Inflammatory macrophage treated with lipopolysaccharide for 4 hours (primary cell): ENCODE measurements at regions not wholly inside any gene's neighbourhood (a gene's known extent, or its start where the extent isn't known, plus 50 kb on each side); places are given as distances from the start of the nearest gene placed in this dataset.
"Not testable (repeated sequence)": the region's sequence is repeated elsewhere in the genome, so short reads cannot be mapped to it uniquely, and the experiment has no call there.

Experiments
- DNase-seq: peaks from one replicate; pipeline ENCODE4 v3.0.0-alpha.2; 2020

GRCh38 chr12:127473766-127474165, 793.2 kb upstream of the TMEM132C start:
- DNase-seq: no peak

DNA sequence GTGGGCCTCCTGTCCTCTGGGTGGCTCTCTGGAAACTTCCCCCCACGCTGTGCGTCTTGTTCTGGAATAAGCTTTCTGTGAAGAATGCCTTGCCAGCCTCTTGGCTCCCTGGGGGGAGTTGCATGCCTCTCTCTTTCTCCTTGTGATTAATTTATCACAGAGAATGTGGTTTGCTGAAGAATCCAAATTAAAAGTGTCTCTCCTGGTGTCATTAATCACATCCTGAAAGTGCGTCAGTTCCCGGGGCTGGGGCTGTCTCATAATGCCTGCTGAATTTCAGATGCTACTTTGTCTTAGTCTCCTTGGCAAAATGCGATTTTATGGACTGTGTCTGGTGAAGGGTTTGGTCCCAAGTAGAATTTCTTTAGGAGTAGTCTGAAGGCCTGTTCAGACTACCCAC, 787.7 kb upstream of the TMEM132C start:
- DNase-seq: no peak

DNA sequence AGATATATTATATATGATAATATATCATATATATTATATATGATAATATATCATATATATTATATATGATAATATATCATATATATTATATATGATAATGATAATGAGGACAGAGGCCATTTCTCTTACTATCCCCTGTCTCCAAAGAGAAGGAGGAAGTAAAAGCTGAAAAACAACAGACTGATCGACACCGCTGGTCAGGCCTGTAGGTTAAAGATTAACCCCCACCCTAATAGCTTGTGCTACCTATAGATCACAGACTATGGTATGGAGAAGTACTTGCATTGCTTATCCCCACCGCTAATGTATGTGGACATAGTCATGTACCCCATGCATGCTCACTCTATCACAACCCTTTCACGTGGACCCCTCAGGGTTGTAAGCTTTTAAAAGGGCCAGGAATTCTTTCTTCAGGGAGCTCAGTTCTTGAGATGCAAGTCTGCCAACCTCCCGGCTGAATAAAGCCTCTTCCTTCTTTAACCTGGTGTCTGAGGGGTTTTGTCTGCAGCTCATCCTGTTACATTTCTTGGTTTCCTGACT, 786.1 kb upstream of the TMEM132C start:
- no peak for DNase-seq

GRCh38 chr12:127482950-127483349, 784.0 kb upstream of the TMEM132C start:
- DNase-seq: no peak

- DNase-seq: no peak
Measured at GRCh38 chr12:127485528-127485927, 781.4 kb upstream of the TMEM132C start.

DNA sequence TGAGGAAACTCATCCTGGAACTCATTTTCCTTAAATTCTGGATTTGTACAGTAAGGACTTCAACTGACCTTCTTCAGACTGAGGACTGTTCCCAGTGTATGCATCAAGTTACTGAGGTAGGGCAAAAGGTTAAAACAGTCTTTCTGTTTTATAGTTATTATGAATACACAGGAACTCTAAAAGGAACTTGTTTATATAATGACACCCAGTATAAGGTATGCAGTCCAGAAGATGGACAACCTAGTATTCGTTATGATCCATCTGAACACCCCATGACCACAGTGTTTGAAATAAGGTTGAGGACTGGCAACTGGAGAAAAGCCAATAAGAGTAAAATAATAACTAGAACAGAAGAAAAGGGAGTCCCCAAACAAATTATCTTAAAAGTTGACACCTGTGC, 779.9 kb upstream of the TMEM132C start:
- DNase-seq: no peak

DNA sequence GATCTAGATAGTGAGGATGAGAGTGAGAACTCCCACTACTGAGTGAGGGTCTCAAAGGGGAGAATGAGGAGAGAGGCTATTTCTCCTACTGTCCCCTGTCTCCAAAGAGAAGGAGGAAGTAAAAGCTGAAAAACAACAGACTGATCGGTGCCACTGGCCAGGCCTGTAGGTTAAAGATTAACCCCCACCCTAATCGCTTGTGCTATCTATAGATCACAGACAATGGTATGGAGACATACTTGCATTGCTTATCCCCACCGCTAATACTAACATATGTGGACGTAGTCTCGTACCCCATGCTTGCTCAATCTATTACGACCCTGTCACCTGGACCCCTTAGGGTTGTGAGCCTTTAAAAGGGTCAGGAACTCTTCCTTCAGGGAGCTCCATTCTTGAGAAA, 777.9 kb upstream of the TMEM132C start:
- DNase-seq: no peak

- DNase-seq: no peak
Measured at GRCh38 chr12:127494961-127495915, 771.7 kb upstream of the TMEM132C start.

DNA sequence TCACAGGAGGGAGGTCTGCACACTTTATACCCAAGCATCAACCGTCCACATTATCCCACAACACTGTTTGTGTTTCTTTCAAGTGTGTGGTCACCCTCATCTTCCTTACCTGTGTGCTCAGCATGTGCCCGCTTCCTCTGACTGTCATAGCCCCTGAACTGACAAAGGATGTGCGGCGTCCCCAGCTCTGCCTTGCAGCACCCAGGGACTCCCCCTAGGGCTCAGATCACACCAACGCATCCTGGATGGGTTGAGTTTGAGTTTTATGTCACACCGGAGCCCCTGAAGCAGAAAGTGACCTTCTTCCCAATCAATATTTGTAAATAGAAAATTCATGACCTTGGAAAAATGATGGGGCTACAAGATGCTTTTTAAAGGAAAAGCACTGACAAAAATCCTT, 770.7 kb upstream of the TMEM132C start:
- no peak for DNase-seq

- no peak for DNase-seq
Measured at GRCh38 chr12:127500512-127501035, 766.4 kb upstream of the TMEM132C start.

DNA sequence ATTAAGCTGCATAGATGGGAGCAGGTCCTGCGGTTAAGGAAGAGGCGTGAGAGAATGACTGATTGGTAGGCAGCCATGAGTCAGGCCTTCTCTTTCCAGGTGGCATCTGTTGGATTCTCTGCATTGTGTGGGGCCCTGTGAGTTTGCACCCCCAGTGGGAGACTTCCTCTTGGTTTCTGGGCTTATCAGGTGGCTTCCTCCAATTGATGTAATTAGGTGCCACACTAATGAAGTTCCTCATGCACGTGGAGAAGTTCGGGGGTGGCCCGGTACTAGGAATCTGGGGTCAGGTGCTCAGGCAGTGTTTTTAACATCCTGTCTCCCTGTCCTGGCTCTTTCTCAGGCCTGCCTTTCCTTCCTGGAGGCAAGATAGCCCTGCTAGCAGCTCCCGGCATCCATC, 765.1 kb upstream of the TMEM132C start:
- DNase-seq: no peak

GRCh38 chr12:127503246-127503645, 763.7 kb upstream of the TMEM132C start:
- no peak for DNase-seq

GRCh38 chr12:127503996-127504395, 763.0 kb upstream of the TMEM132C start:
- not testable (repeated sequence) for DNase-seq

DNA sequence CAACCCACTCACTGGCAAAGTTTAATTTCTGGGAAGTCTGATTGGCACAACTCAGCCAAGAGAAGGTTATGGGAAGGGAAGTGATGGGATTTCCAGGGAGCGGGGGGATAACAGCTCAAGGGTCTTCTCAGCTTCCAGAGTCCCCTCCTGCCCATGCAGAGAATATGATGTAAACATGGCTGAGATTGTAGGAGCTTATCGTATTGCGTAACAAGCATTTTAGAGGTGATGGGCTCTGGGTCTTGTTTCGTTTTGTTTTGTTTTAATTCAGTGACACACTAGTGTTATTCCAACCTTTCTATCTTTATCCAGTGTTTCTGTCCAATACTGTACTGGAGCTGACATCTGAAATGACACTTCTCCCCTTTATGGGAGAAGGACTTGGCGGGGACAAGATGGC, 762.1 kb upstream of the TMEM132C start:
- no peak for DNase-seq

- DNase-seq: no peak
Measured at GRCh38 chr12:127507341-127507740, 759.6 kb upstream of the TMEM132C start.

DNA sequence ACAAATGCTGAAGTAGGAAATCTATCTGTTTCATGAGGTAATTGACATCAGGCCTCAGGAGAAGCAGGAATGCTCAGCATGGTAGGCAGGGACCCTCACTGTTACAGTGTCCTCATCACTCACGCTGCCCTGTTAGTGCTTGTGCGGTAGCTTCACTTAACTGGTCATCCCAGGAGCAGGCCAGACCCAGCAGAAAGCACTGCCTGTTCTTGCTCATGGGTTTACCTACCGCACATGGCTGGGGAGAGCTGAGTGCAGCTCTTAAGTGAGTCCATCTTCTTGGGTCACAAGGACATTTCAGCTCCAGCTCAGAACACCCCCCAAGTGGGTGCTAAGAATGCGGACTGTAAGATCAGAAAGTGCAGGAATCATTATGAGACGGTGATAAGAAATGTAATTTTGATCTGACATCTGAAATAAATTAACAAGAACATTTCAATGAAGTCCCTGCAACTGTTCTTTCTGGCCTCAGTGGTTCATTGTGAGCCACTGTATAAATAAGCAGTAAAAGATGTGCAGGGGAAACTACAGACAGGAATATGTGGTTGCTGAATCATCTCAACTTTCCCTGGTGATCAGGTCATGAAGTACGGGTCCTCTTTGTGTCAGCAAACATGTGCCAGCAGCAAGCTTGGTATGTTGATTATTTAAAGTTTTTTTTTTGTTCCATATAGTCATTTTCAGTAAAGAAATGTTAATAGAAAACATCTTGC, 757.7 kb upstream of the TMEM132C start:
- no peak for DNase-seq

DNA sequence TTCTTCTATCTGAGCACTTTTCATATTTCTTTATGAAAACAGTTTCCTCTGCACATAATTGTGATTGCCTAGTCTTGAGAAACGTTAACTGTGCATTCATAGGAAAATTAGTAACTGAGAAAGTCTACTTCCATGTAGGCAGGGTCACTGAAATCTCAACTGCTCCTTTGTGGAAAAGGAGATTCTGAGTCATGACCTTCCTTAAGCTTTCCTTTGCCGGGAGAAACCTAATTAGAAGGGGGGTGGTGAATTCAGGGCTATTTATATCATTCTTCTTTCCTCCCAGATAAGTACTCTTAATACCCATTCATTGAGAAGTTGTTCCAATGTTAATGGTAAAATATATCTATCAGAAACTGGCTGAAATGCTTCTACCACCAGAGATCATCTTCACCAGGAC, 751.0 kb upstream of the TMEM132C start:
- DNase-seq: no peak

DNA sequence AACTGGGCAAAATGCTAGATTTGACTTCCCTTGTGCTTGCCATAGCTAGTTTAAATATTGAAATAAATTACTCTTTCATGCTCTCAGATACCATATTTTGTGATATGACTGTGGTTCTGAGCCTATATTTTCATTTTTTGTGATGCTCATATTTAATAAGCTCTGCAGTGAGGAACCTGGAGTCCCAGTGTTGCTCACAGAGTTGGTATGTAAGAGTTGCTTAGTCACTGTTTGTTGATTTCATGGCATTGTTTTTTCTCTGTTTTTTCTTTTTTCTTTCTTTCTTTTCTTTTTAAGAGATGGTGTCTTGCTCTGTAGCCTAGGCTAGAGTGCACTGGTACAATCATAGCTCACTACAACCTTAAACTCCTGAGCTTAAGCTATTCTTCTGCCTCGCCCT, 750.5 kb upstream of the TMEM132C start:
- no peak for DNase-seq

GRCh38 chr12:127519779-127520178, 747.2 kb upstream of the TMEM132C start:
- no peak for DNase-seq

DNA sequence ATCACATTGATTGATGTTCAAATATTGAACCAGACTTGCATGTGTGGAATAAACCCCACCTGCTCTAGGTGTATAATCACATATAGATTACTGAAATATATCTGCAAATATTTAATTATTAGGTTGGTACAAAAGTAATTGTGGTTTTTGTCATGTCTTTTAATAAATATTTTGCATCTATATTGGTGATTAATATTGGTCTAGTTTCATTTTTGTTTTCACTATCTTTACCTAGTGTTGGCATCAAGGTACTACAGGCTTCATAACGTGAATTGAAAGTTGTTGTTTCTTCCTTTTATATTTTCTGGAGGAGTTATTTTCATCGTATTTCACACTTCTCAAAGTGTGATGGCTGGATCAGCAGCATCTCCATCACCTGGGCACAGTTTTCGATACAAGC, 740.0 kb upstream of the TMEM132C start:
- no peak for DNase-seq

- DNase-seq: no peak
Measured at GRCh38 chr12:127528551-127528950, 738.4 kb upstream of the TMEM132C start.

GRCh38 chr12:127531542-127531941, 735.4 kb upstream of the TMEM132C start:
- DNase-seq: no peak

DNA sequence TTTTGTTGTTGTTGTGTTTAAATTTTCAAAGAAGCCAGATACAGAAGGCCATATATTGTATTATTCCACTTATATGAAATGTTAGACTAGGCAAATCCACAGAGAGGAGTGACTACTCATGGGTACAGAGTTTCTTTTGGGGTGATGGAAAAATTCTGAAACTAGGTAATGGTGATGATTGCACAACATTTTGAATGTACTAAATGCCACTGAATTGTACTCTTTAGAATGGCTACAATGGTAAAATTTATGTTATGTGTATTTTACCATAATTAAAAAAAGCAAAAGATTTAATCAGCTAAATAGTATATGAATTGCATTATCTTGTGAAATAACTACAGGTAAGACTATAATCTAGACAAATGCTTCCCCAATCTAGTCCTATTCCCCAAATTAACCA, 733.6 kb upstream of the TMEM132C start:
- no peak for DNase-seq
